ENCODE measurements at regions not wholly inside any gene's neighbourhood (a gene's known extent, or its start where the extent isn't known, plus 50 kb on each side); places are given as distances from the start of the nearest gene placed in this dataset.

- H3K36me3 ChIP-seq (ENCODE audit: control insufficient read depth, insufficient read depth, low read length): no peaks in the 10 kb centered on the region
- no peaks in the 10 kb centered on the region for H3K27me3 ChIP-seq (replicated peaks; ENCODE audit: control insufficient read depth, insufficient read depth, low read length)
- no peak for DNase-seq (ENCODE audit: extremely low read depth, insufficient read length)
- TF ChIP-seq CTCF (IDR thresholded peaks at IDR 0.05; ENCODE audit: insufficient read depth, low read length, poor library complexity, severe bottlenecking): no peak
- no peak overlapping the region for H3K4me3 ChIP-seq (replicated peaks; ENCODE audit: low read depth, low read length)
Measured at GRCh38 chr5:98243972-98244371, 529.5 kb upstream of the RGMB start.

- no peak for DNase-seq (ENCODE audit: extremely low read depth, insufficient read length)
- Histone ChIP-seq H3K4me3 (replicated peaks; ENCODE audit: low read depth, low read length) (no peak overlapping the region), H3K36me3 (ENCODE audit: control insufficient read depth, insufficient read depth, low read length) (no peaks in the 10 kb centered on the region), H3K27me3 (replicated peaks; ENCODE audit: control insufficient read depth, insufficient read depth, low read length) (no peaks in the 10 kb centered on the region)
- TF ChIP-seq CTCF (IDR thresholded peaks at IDR 0.05; ENCODE audit: insufficient read depth, low read length, poor library complexity, severe bottlenecking): no peak
Measured at GRCh38 chr5:98248949-98249348, 524.5 kb upstream of the RGMB start.

GRCh38 chr5:98258939-98259338 lies 514.5 kb upstream of the RGMB start:
- no peaks in the 10 kb centered on the region for H3K27me3 ChIP-seq (replicated peaks; ENCODE audit: control insufficient read depth, insufficient read depth, low read length)
- no peaks in the 10 kb centered on the region for H3K36me3 ChIP-seq (ENCODE audit: control insufficient read depth, insufficient read depth, low read length)
- TF ChIP-seq CTCF (IDR thresholded peaks at IDR 0.05; ENCODE audit: insufficient read depth, low read length, poor library complexity, severe bottlenecking): no peak
- H3K4me3 ChIP-seq (replicated peaks; ENCODE audit: low read depth, low read length): no peak overlapping the region
- no peak for DNase-seq (ENCODE audit: extremely low read depth, insufficient read length)

- no peak for DNase-seq (ENCODE audit: extremely low read depth, insufficient read length)
- Histone ChIP-seq H3K4me3 (replicated peaks; ENCODE audit: low read depth, low read length) (no peak overlapping the region), H3K36me3 (ENCODE audit: control insufficient read depth, insufficient read depth, low read length) (no peaks in the 10 kb centered on the region), H3K27me3 (replicated peaks; ENCODE audit: control insufficient read depth, insufficient read depth, low read length) (no peaks in the 10 kb centered on the region)
- TF ChIP-seq CTCF (IDR thresholded peaks at IDR 0.05; ENCODE audit: insufficient read depth, low read length, poor library complexity, severe bottlenecking): no peak
Measured at GRCh38 chr5:98259595-98259994, 513.9 kb upstream of the RGMB start.

GRCh38 chr5:98263084-98263483 lies 510.4 kb upstream of the RGMB start:
- no peaks in the 10 kb centered on the region for H3K36me3 ChIP-seq (ENCODE audit: control insufficient read depth, insufficient read depth, low read length)
- H3K4me3 ChIP-seq (replicated peaks; ENCODE audit: low read depth, low read length): no peak overlapping the region
- no peak for TF ChIP-seq CTCF (IDR thresholded peaks at IDR 0.05; ENCODE audit: insufficient read depth, low read length, poor library complexity, severe bottlenecking)
- DNase-seq (ENCODE audit: extremely low read depth, insufficient read length): no peak
- H3K27me3 ChIP-seq (replicated peaks; ENCODE audit: control insufficient read depth, insufficient read depth, low read length): no peaks in the 10 kb centered on the region

GRCh38 chr5:98268162-98268860 lies 505.2 kb upstream of the RGMB start:
- Histone ChIP-seq H3K27me3 (replicated peaks; ENCODE audit: control insufficient read depth, insufficient read depth, low read length) (no peaks in the 10 kb centered on the region), H3K4me3 (replicated peaks; ENCODE audit: low read depth, low read length) (no peak overlapping the region), H3K36me3 (ENCODE audit: control insufficient read depth, insufficient read depth, low read length) (no peaks in the 10 kb centered on the region)
- DNase-seq (ENCODE audit: extremely low read depth, insufficient read length): no peak
- no peak for TF ChIP-seq CTCF (IDR thresholded peaks at IDR 0.05; ENCODE audit: insufficient read depth, low read length, poor library complexity, severe bottlenecking)
